H9 (cell line): ENCODE measurements at regions not wholly inside any gene's neighbourhood (a gene's known extent, or its start where the extent isn't known, plus 50 kb on each side); places are given as distances from the start of the nearest gene placed in this dataset.

Experiments
- DNase-seq: peaks from one replicate; pipeline ENCODE4 v3.0.0-alpha.2; 2017
- H2AFZ ChIP-seq: one replicate; pipeline ENCODE4 v1.6.1; 2013; ENCODE audit warnings: mild to moderate bottlenecking, low read length, control low read depth, moderate library complexity
- H2AK5ac ChIP-seq: 2 replicates; pipeline ENCODE4 v1.6.1; 2013; ENCODE audit warnings: low read length, control low read depth, mixed read lengths; ENCODE audit not compliant: insufficient read length
- H2BK120ac ChIP-seq: one replicate; pipeline ENCODE4 v1.6.1; 2013; ENCODE audit warnings: low read depth, mild to moderate bottlenecking, low read length, control low read depth, inconsistent platforms; ENCODE audit not compliant: poor library complexity, severe bottlenecking
- H2BK12ac ChIP-seq: 2 replicates; pipeline ENCODE4 v1.6.1; 2013; ENCODE audit warnings: low read length, control low read depth, mixed read lengths, low read depth; ENCODE audit not compliant: insufficient read length
- H2BK15ac ChIP-seq: 2 replicates; pipeline ENCODE4 v1.6.1; 2013; ENCODE audit warnings: low read depth, low read length, control low read depth
- H2BK20ac ChIP-seq: one replicate; pipeline ENCODE4 v1.6.1; 2013; ENCODE audit warnings: low read depth, mild to moderate bottlenecking, low read length, control low read depth, inconsistent platforms; ENCODE audit not compliant: poor library complexity, severe bottlenecking
- H2BK5ac ChIP-seq: 2 replicates; pipeline ENCODE4 v1.6.1; 2013; ENCODE audit warnings: low read length, control low read depth, mixed read lengths; ENCODE audit not compliant: insufficient read length
- H3K14ac ChIP-seq: 2 replicates; pipeline ENCODE4 v1.6.1; 2013; ENCODE audit warnings: low read length, control low read depth; ENCODE audit not compliant: insufficient read depth
- H3K18ac ChIP-seq: 2 replicates; pipeline ENCODE4 v1.6.1; 2013; ENCODE audit warnings: low read depth, mild to moderate bottlenecking, mixed read lengths, low read length, control low read depth; ENCODE audit not compliant: insufficient read length
- H3K23ac ChIP-seq: 2 replicates; pipeline ENCODE4 v1.6.1; 2013; ENCODE audit warnings: low read length, control low read depth, mixed read lengths, low read depth; ENCODE audit not compliant: insufficient read length
- H3K23me2 ChIP-seq: 2 replicates; pipeline ENCODE4 v1.6.1; 2013; ENCODE audit warnings: low read depth, mild to moderate bottlenecking, mixed read lengths, low read length, control low read depth; ENCODE audit not compliant: insufficient read length, poor library complexity, severe bottlenecking
- H3K27ac ChIP-seq: 2 replicates; pipeline ENCODE4 v1.5.1; 2013; ENCODE audit warnings: low read length, control low read depth, mixed read lengths, low read depth; ENCODE audit not compliant: insufficient read length
- H3K27me3 ChIP-seq: 2 replicates; pipeline ENCODE4 v1.6.1; 2013; ENCODE audit warnings: low read length, control low read depth, inconsistent platforms; ENCODE audit not compliant: insufficient read depth
- H3K4ac ChIP-seq: 2 replicates; pipeline ENCODE4 v1.6.1; 2013; ENCODE audit warnings: low read depth, mild to moderate bottlenecking, control low read depth, inconsistent platforms, low read length, moderate library complexity
- H3K4me1 ChIP-seq: 2 replicates; pipeline ENCODE4 v1.6.1; 2013; ENCODE audit warnings: low read length, control low read depth, inconsistent platforms; ENCODE audit not compliant: insufficient read depth
- H3K4me2 ChIP-seq: 2 replicates; pipeline ENCODE4 v1.6.1; 2013; ENCODE audit warnings: low read length, control low read depth, mixed read lengths; ENCODE audit not compliant: insufficient read length, insufficient read depth
- H3K56ac ChIP-seq: 2 replicates; pipeline ENCODE4 v1.6.1; 2013; ENCODE audit warnings: low read depth, mild to moderate bottlenecking, mixed read lengths, low read length, control low read depth; ENCODE audit not compliant: insufficient read length
- H3K79me1 ChIP-seq: 2 replicates; pipeline ENCODE4 v1.6.1; 2013; ENCODE audit warnings: low read depth, mild to moderate bottlenecking, moderate library complexity, low read length, control low read depth, inconsistent platforms; ENCODE audit not compliant: insufficient read depth, poor library complexity, severe bottlenecking
- H3K79me2 ChIP-seq: 2 replicates; pipeline ENCODE4 v1.6.1; 2013; ENCODE audit warnings: low read length, control low read depth, inconsistent platforms; ENCODE audit not compliant: insufficient read depth
- H3K9ac ChIP-seq: 2 replicates; pipeline ENCODE4 v1.6.1; 2013; ENCODE audit warnings: low read length, control low read depth, mixed read lengths; ENCODE audit not compliant: insufficient read length; ENCODE audit errors: extremely low read depth
- H3K9me3 ChIP-seq: one replicate; pipeline ENCODE4 v1.6.1; 2013; ENCODE audit warnings: low read depth, low read length, inconsistent platforms; ENCODE audit not compliant: control insufficient read depth
- H3T11ph ChIP-seq: one replicate; pipeline ENCODE4 v1.6.1; 2013; ENCODE audit warnings: mild to moderate bottlenecking, low read length, control low read depth, inconsistent platforms
- H4K20me1 ChIP-seq: one replicate; pipeline ENCODE4 v1.6.1; 2013; ENCODE audit not compliant: control insufficient read depth, insufficient read length, insufficient read depth
- H4K5ac ChIP-seq: 2 replicates; pipeline ENCODE4 v1.6.1; 2013; ENCODE audit warnings: low read depth, mild to moderate bottlenecking, mixed read lengths, low read length, control low read depth; ENCODE audit not compliant: insufficient read length
- H4K8ac ChIP-seq: replicated peaks from 2 replicates; pipeline ENCODE4 v1.6.1; 2013; ENCODE audit warnings: low read length, control low read depth, mixed read lengths, low read depth; ENCODE audit not compliant: insufficient read length
- H4K91ac ChIP-seq: 2 replicates; pipeline ENCODE4 v1.6.1; 2013; ENCODE audit warnings: low read depth, mild to moderate bottlenecking, moderate library complexity, mixed read lengths, low read length, control low read depth; ENCODE audit not compliant: insufficient read length
- H3K27ac Mint-ChIP-seq, 3 experiments: 2 replicates in 2 of 3; 3 replicates in 1 of 3; pipeline ENCODE4 v1.8.0; 2020 to 2021; ENCODE audit warnings: mixed read lengths in 3 of 3, mild to moderate bottlenecking in 1 of 3, moderate library complexity in 1 of 3
- H3K27me3 Mint-ChIP-seq: 2 replicates; pipeline ENCODE4 v1.8.0; 2021; ENCODE audit warnings: low read depth, mild to moderate bottlenecking, moderate library complexity, mixed read lengths
- H3K36me3 Mint-ChIP-seq, 3 experiments: 2 replicates in 2 of 3; 3 replicates in 1 of 3; pipeline ENCODE4 v1.8.0; 2020 to 2021; ENCODE audit warnings: low read depth in 3 of 3, mixed read lengths in 3 of 3; ENCODE audit not compliant: insufficient read depth in 1 of 3
- H3K4me1 Mint-ChIP-seq, 2 experiments: 2 replicates each; pipeline ENCODE4 v1.8.0; 2020; ENCODE audit warnings: mixed read lengths in 2 of 2
- H3K4me3 Mint-ChIP-seq, 2 experiments: 2 replicates in 1 of 2; 3 replicates in 1 of 2; pipeline ENCODE4 v1.8.0; 2020 to 2021; ENCODE audit warnings: mild to moderate bottlenecking in 2 of 2, mixed read lengths in 2 of 2, moderate library complexity in 1 of 2
- H3K9me3 Mint-ChIP-seq, 2 experiments: 2 replicates in 1 of 2; 3 replicates in 1 of 2; pipeline ENCODE4 v1.8.0; 2020; ENCODE audit warnings: mild to moderate bottlenecking in 2 of 2, mixed read lengths in 2 of 2, moderate library complexity in 1 of 2
- CTCF ChIP-seq: fragments of 200-600 bp; sonication (generic); conservative IDR thresholded peaks from 3 replicates; pipeline ENCODE4 v1.8.0; 2021; ENCODE audit warnings: antibody characterized with exemption, mild to moderate bottlenecking
- WGBS: extraction: QIAGEN DNeasy Blood & Tissue Kit; methylation state at CpG from one replicate; pipeline ENCODE4 v1.1.7; 2013; ENCODE audit warnings: missing lambda C conversion rate, low lambda C conversion rate, mixed read lengths; ENCODE audit not compliant: insufficient read length; ENCODE audit errors: extremely low coverage; 5-methylcytosine and 5-hydroxymethylcytosine counted together

GRCh38 chr6:45784250-45784649 is 231.4 kb downstream of the CLIC5 start:
- Histone ChIP-seq H3K23ac (no peak overlapping the region), H2BK15ac (no peak overlapping the region), H3K18ac (no peak overlapping the region), H3K4ac (no peak overlapping the region), H4K91ac (no peak overlapping the region), H3K14ac (no peak overlapping the region), H2AK5ac (no peak overlapping the region), H3K9ac (no peak overlapping the region), H4K8ac (no peak overlapping the region), H2BK12ac (no peak overlapping the region), H3K27ac (no peak overlapping the region), H4K5ac (no peak overlapping the region), H3K9me3 (no peaks in the 10 kb centered on the region), H2BK120ac (no peak overlapping the region), H3K79me2 (no peaks in the 10 kb centered on the region), H3K79me1 (no peaks in the 10 kb centered on the region), H3K4me1 (no peaks in the 10 kb centered on the region), H4K20me1 (no peaks in the 10 kb centered on the region), H3K4me2 (no peak overlapping the region), H2AFZ (no peak overlapping the region), H3K27me3 (no peaks in the 10 kb centered on the region), H3K23me2 (no peaks in the 10 kb centered on the region), H3K56ac (no peak overlapping the region), H3T11ph (no peak overlapping the region), H2BK20ac (no peak overlapping the region), H2BK5ac (no peak overlapping the region)
- Mint-ChIP-seq H3K9me3 (no peaks in the 10 kb centered on the region), H3K4me3 (no peak overlapping the region), H3K4me1 (peaks cover 3% of the 10 kb centered on the region in 2 experiments; a peak in 3 of 4 replicates), H3K27ac (no peak overlapping the region), H3K27me3 (no peaks in the 10 kb centered on the region; the same call in 1 of the 2 replicates), H3K36me3 (no peaks in the 10 kb centered on the region)
- WGBS = no CpG with 5 or more reads among the region's 1 CpG
- TF ChIP-seq CTCF = no peak
- DNase-seq = no peak
